Stimulated activated CD8-positive, alpha-beta memory T cell treated with anti-CD3 and anti-CD28 coated beads, Interleukin-15, amount 100 ng/mL, for 1 hour (primary cell): ENCODE measurements at regions not wholly inside any gene's neighbourhood (a gene's known extent, or its start where the extent isn't known, plus 50 kb on each side); places are given as distances from the start of the nearest gene placed in this dataset.
"Not testable (repeated sequence)": the region's sequence is repeated elsewhere in the genome, so short reads cannot be mapped to it uniquely, and the experiment has no call there.

Experiments
- DNase-seq: peaks from one replicate; pipeline ENCODE4 v3.0.0-alpha.2; 2020; ENCODE audit warnings: low read depth

DNA sequence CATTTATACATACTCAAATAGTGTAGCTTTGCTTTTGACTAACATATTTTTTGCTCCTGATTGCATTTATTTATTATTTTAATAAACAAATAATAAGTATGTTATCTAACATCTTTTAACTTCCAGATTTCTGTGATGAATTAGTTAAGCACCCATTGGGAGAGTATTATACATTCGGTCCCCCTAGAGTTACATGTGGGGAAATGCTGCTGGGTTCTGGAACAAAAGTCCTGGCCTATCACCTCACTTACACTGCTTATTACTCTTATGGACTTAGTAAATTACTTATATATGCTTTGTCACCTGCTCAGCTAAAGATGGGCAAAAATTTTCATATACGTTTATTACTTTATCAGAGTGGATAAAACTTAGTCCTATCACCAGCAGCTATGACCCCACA is 1163.0 kb downstream of the FAM181B start:
- DNase-seq, result no peak

DNA sequence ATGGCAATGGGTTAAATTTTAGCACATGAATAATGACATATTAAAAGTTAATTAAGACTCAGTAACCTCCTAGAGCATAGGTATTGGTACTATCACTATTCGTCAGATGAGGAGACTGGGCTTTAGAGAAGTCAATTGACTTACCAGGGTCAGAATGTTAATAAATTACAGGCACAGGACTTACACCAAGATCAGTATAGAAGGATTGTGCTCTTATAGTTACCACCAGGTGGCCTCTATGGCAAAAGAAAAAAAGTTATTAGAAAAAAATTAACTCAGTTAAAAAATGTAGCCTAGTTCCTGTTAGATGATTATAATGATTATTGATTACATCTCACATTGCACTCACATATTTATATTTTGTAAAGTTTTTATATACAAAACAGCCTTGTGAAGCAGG is 1163.7 kb downstream of the FAM181B start:
- no peak for DNase-seq

DNA sequence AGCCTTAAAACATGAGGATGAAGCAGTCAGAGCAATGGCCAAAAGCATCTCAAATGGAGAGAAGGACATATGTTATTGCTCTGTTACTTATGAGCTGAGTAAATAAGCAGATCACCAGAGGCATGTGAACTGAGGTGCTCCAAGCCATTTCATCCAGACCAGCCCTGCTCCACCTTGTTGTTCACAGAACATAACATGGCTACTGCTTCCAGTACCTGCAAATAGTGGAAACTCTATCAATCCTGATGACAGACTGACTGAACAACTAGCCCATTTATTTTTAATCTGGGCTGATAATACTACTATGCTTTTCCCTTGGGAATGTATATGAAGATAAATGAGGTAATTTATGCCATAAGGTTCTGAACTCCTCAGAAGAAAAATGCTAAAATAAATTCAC is 1164.7 kb downstream of the FAM181B start:
- no peak for DNase-seq

DNA sequence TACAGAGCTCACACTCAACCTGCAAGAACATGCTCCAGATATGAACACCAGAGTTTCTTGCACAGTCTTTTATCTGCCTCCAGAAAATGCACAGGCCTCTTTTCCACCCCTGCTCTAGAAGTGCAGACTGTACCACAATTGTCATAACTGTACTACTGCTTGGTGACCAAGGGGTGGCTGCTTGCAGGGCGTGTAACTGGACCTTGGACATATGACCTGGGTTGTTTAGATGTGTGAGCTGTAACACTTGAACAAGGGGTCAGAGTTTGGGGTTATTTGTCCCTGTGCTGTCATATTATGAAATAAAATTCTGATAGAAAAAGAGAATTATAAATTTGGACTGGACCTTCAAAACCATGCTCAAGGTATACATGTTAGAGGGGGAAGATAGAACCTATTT is 1185.5 kb downstream of the FAM181B start:
- DNase-seq, result no peak

DNA sequence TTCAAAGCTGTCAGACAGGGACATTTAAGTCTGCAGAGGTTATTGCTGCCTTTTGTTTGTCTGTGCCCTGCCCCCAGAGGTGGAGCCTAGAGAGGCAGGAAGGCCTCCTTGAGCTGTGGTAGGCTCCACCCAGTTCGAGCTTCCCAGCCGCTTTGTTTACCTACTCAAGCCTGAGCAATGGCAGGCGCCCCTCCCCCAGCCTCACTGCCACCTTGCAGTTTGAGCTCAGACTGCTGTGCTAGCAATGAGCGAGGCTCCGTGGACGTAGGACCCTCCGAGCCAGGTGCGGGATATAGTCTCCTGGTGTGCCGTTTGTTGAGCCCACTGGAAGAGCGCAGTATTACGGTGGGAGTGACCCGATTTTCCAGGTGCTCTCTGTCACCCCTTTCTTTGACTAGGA is 1193.9 kb downstream of the FAM181B start:
- not testable (repeated sequence) for DNase-seq

DNA sequence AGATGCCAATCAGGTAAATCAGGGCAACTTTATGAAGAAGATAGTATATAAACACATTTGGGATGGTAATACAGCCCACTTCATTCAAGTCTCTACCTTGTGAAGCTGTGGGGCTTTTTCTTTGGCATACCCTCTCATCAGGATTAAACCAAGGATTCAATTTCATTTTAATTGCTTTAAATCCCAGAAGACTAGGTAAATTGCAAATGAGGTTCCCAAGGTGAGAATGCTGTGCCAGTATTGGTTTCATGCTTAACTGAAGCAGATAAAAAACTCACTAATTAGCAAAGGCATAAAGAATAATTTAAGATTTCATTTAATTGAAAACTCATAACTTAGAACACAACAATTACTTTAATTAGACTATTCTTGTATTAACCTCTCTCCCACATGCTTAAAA is 1218.1 kb downstream of the FAM181B start:
- no peak for DNase-seq

DNA sequence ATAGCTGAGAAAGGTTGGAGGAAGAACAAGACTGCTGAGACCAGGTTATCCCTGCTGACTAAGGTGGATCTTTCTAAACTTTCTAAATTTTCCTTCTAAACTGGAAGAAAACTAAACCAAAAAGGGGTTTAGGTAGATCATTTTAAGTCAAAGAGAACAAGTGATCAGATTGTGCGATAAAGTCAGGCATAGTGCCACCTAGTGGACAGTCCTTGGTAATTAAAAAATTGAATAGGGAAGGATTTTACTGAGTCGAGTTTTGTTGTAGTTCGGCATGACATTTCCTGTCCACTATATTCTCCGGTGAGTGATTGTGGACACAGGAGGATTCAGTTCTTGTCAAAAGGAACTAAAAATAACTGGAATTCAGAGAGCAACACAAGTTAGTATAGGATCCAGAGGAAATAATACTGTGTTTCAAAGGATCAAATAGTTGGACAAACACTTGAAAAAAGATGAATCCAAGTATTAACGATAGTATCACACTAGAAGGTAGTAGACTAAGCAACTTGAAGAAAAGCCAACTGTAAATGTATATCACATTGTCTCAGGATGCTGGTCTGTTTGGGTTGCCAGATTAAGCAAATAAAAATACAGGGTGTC is 1236.4 kb downstream of the FAM181B start:
- DNase-seq, result no peak

DNA sequence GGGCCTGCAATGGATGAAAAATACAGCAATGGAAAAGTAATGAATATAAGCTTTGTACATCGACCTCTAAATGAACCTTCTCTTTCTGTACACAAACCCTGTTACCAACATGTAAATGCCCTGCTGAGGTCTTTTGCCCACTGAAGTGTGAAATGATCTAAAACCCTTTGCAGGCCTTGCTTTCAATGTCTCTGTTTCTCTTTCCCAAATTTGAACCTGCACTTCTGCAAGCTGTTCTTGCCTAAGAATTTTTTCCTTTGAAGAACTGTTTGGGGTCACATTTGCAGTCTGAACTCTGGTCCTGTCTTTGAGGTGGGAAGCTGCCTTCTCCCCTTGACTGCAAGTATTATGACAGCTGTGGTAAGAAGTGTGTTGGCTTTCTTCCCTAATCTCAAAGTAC is 1237.1 kb downstream of the FAM181B start:
- no peak for DNase-seq

DNA sequence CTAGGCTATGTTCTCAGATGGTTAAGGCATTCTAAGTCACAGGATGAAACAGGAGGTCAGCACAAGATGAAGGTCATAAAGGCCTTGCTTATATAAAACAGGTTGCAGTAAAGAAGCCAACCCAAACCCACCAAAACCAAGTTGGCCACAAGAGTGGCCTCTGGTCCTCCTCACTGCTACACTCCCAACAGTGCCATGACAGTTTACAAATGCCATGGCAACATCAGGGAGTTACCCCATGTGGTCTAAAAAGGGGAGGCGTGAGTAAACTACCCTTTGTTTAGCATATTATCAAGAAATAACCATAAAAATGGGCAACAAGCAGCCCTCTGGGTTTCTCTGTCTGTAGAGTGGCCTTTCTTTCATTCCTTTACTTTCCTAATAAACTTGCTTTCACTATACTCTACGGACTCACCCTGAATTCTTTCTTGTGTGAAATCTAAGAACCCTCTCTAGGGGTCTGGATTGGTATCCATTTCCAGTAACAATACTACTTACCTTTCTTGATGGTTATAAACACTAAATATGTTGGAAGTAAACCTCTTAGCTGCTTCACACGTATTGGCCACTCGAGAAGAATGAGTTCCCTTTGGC is 1237.9 kb downstream of the FAM181B start:
- no peak for DNase-seq

DNA sequence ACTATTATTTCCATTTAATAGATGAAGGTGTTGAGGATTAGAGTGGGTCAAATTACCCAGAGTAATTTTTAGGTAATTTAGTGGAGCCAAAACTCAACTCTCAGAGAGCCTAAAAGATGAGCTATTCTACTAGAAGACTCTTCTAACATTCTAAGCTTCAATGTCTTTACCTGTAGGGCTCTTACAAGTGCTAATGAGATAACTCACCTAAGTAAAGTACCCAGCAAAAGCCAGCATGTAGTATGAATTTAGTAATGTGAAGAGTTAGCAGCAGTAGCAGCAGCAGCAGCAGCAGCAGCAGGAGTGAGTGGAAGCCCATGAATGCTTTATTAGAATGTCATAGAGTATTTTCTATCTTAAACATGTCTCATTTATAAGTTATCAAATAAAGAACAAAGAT is 1239.2 kb downstream of the FAM181B start:
- DNase-seq, result no peak

DNA sequence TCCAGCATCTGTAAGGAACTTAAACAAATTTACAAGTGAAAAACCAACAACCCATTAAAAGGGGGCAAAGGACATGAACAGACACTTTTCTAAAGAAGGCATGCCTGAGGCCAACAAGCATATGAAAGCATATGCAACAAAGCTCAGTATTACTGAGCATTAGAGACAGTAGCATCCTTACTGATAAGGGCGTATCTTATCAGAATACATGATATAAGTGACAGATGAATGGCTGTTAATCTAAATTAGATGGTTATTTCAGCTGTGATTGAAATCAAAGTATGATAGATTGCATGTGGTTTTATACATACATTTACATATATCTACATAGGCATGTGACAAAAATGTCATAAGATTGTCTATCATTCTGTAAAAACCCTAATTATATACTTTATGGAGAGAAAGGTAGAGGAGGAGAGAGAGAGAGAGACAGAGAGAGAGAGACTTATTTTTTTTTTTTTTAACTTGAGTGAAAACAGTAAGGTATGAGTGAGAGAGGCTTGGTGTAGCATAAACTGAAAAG is 1240.7 kb downstream of the FAM181B start:
- DNase-seq, result no peak

DNA sequence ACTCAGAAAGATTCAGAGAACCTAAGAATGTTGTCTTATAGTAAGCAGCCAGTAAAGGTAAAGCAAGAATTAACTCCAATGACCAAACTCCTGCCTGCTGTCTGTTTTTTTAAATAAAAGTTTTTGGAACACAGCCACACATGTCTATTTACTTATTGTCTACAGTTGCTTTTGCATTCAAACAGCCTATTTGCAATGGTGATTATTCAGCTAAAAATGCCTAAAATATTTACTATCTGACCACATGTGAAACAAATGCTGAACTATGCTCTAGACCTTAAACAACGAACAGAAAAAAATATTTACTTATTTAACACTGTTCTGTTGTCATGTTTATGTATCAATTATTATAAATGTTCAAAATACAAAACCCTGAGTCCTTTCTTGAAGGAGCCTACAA is 1246.6 kb downstream of the FAM181B start:
- no peak for DNase-seq

DNA sequence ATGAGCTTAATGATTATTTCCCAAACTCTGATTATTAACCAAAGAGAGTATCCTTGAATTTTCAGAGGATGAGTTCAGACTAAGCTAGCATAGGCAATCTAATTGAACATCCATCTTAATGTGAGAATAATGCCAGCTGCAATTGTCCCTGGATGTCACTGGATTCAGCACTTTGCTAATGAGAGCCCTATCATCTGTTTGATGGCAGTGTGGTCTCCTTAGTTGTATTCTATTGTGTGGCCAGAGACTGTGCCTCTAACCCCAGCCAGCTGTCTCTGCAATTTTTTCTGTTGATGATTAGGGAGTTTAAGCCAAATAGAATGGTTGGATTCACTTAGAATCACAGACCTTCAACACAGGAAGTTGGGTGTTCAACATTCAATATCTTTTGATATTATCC is 1249.5 kb downstream of the FAM181B start:
- DNase-seq, result no peak

DNA sequence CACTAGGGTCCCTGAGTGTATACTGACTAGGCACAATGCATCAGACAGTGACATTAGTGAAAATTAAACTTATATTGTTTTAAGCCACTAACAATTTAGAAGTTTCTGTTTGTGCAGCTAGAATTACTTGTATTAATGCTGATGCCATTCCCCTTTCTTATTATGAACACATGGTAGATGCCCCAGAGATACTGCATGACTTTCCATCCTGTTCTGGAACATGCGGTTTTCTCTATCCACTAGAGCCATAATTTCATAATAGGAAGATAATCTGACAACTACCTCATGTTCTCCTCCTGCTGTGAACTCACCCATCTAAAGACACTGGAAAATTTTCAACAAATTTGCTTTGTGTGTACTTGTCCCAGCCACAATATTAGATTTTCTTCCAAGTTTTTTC is 1256.4 kb downstream of the FAM181B start:
- DNase-seq, result no peak

DNA sequence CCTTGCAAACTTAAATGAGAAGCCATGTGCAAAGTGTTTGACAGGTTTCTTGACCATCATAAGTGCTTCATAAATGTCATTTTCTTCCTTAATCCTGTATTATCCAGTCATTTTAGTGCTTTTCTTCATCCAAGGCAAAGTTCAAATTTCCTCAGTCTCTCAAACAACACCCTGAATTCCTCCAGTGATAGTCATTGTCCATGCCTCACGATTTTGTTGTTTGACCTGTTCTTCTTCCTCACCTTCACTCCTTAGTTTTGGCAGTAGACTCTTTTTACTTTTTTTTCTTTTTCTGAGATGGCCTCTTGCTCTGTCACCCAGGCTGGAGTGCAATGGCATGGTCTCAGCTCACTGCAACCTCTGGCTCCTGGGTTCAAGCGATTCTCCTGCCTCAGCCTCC is 1257.3 kb downstream of the FAM181B start:
- DNase-seq, result no peak

DNA sequence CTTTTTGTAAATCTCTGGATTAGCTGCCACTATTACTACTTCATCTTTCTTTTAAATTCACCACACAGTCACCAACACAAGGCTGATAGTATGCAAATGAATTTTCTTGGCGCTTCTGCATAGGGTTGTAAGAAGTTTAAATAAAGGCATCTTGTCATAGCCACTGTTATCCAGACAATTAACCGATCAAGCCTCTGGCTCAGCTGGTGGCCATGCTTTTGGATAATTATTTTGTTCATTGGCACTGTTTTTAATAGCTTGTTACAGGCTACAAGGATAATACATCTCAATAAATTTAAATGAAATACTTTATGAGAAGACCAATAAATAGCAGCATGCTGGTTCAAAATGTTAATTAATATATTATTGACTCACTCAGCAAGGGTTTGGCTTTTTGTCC is 1261.0 kb downstream of the FAM181B start:
- no peak for DNase-seq

DNA sequence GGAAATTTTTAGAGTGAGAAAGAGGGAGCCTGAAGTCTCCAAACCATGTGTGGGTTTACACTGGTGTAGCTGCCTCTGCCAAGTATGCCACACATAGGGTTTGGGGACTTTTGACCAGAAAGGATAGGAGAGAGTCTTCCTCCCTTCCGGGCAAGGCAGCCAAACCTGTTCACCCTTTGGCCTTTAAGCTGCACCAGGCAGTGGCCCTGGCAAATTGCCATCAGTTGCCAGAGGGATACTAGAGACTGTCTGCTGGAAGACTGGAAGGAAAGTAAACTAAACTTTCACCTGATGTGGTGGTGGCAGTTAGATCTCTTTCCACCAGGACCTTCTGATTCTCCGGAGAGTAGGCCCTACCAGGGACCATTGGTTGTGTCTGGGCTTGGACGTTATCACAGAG is 1263.2 kb downstream of the FAM181B start:
- no peak for DNase-seq

DNA sequence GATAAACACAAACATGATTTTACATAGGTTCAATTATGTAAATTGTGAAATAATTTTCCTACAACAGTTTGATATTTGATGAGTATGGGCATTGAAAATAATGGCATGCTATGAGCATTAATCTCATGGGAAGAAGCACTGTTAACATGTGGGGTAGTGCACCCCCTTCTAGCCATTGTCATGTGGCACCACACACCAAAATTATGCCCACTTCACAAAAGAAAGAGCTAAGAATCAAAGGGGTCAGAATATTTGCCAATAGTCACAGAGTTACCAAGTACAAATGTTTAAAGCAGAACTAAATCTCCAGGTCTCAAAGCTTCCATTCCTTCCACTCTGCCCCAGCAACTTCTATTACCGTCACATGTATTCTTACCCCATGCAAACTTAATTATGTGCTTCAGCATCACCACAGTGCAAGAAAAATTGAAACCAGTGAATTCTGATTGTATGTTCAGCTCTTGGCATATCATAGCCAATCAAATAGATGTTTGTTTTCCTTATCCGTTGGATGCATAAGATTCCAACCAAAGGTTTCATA is 1273.8 kb downstream of the FAM181B start:
- DNase-seq, result no peak

DNA sequence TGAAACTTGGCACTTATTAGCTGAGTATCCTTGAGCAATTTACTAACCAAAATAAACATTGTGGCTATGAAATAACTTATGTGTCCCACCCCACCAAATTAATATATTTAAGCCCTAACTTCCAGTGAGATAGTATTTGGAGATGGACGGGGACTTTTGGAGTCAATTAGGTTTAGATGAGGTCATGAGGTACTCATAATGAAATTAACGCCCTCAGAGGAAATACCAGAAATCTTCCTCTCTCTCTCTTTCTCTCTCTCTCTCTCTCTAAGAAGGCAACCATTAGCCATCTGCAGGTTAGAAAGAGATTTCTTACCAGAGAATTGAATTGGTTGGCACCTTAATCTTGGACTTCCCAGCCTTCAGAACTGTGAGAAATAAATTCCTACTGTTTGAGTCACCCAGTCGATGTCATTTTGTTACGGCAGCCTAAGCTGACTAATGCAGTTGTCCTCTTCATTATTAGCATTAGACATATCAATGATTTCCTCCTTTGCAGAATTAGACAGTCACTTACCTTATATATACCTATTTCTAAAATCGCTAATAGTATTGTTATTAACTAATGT is 1284.0 kb downstream of the FAM181B start:
- no peak for DNase-seq

DNA sequence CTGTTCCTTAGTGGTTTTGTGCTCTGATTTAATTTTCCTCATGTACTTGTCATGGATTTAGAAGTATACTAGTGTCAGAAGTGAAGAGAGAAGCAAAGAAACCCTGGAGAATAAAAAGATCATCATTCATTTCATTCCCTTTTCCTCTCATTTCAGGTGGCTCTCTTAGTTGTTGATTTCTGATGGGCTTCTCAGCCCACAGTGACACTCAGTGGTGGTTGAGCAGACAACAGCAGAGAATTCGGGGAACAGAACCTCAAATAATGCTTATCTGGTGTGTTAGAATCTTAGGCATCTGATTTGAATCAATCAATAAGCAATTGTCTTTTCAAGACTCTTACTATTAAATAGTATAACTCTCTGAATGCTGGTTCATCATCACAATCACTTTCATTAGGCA is 1289.4 kb downstream of the FAM181B start:
- no peak for DNase-seq

DNA sequence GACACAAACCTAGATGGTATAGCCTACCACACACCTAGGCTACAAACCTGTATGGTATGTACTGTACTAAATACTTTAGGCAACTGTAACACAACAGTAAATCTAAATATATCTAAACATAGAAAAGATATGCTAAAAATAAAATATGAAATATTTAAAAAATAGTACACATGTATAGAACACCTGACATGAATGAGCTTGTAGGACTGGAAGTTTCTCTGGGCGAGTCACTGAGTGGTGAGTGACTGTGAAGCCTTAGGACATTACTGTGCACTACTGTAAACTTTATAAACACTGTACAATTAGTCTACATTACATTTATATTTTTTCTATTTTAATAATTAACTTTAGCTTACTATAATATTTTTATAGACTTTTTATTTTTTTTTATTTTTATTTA is 1301.3 kb downstream of the FAM181B start:
- DNase-seq, result no peak

DNA sequence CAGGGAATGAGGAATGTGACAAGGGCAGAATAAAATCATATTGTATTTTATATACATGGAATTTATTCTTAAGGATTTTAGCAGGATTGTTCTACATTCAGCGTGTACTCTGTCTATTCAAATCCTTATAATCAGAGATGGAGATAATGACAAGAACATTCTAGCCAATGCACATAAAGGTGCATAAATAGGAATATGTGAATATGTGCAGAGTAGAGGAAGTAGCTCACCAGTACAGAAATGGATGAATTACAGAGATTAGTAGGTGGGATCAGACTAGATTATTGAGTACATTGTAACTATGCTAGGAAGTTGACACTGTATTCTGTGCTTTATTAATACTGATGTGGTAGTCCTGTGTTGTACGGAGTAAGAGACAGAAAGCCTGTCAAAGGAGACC is 1308.8 kb downstream of the FAM181B start:
- no peak for DNase-seq

DNA sequence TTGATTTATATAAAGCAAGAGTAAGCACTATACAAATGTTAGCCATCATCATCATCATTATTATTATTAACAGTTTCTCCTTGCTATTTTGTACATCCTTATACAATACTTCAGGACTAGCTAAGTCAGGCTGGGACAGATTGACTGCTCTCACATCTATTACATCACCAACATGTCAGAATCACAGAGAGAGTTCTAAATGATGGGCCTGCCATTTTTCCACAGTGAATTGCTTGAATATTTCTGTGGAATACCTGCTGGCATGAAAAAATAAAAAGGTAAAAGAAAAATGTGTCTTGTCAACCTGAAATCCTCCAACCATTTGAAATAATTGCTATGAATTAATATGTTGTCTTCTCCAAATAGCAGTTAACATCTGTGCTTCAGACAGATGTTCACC is 1311.3 kb downstream of the FAM181B start:
- DNase-seq, result no peak
